8988T (cell line): ENCODE measurements at regions not wholly inside any gene's neighbourhood (a gene's known extent, or its start where the extent isn't known, plus 50 kb on each side); places are given as distances from the start of the nearest gene placed in this dataset.
"Not testable (repeated sequence)": the region's sequence is repeated elsewhere in the genome, so short reads cannot be mapped to it uniquely, and the experiment has no call there.

Experiments
- DNase-seq: peaks from one replicate; pipeline ENCODE4 v3.0.0; 2011

- DNase-seq = no peak
These were observed 65.1 kb downstream of the SPRY4 start for GRCh38 chr5:142259758-142260157.

GRCh38 chr5:142255831-142256230 is 69.0 kb downstream of the SPRY4 start:
- no peak for DNase-seq

DNA sequence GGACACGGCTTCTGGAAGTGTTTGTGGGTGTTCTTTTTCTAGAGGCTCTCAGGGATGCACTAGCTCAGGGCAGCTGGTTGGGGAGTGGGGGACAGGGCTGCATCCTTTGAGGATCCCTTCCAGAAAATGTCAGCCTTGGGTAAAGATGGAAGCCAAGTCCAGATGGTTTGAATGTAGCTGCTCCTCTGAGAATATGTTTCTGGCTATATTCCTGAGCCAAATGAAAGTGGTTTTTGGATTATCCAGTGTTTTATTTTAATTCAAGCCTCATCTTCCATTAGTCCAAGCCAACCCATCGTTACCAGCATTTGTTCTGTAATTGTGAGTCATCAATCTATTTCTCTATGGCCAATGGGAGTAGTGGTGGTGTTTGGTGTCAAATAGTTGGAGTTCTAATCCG is 70.4 kb downstream of the SPRY4 start:
- DNase-seq = no peak

DNA sequence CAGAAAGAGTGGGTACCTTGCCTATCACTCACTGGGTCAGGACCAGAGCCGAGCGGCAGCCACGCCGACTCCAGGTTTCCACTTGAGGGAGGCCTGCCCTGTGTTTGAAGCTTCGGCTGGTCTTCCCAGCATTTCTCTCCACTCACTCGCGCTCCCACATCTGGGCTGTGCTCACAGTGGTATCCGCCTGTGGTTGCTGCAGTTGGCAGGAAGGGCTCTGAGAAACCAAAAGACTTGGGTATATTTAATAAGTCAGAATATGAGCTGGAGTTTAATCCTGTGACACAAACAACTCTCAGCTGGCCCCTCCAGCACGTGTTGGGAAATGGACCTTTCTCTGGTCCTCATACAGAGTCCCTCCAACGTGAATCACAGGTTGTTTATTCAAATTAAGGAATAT is 70.9 kb downstream of the SPRY4 start:
- DNase-seq = no peak

GRCh38 chr5:142250119-142250518 is 74.7 kb downstream of the SPRY4 start:
- no peak for DNase-seq

- DNase-seq = no peak
These were observed 75.9 kb downstream of the SPRY4 start for GRCh38 chr5:142248853-142249462.

GRCh38 chr5:142246258-142246657 is 78.6 kb downstream of the SPRY4 start:
- no peak for DNase-seq

- no peak for DNase-seq
These were observed 79.0 kb downstream of the SPRY4 start for GRCh38 chr5:142245786-142246185.

DNA sequence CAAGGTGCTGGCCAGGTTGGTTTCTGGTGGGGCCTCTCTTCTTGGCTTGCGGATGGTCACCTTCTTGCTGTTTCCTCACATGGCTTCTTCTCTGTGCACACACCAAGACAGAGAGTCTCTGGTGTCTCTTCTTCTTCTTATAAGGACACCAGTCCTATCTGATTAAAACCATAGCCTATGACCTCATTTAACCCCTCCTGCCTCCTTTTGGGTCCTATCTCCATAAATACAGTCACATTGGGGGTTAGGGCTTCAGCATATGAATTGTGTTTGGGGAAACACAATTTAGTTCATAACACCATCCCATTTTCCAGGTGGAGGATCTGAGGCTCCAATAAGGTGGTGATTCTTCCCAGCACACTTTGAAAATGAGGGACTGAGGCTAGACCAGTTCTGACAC is 80.4 kb downstream of the SPRY4 start:
- no peak for DNase-seq

DNA sequence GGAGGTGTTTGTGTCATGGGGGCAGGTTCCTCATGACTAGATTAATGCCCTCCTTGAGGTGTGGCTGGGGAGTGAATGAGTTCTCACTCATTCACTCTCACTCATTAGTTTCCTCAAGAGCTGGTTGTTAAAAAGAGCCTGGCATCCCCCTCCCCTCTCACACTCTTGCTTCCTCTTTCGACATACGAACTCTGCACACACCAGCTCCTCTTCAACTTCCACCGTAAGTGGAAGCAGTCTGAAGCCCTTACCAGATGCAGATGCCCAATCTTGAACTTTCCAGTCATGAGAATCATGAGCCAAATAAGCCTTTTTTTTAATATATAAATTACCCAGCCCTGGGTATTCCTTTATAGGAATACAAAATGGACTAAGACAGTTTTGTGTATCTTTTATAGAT is 82.5 kb downstream of the SPRY4 start:
- no peak for DNase-seq

- no peak for DNase-seq
These were observed 85.2 kb downstream of the SPRY4 start for GRCh38 chr5:142239394-142240159.

GRCh38 chr5:142237707-142238106 is 87.1 kb downstream of the SPRY4 start:
- no peak for DNase-seq

DNA sequence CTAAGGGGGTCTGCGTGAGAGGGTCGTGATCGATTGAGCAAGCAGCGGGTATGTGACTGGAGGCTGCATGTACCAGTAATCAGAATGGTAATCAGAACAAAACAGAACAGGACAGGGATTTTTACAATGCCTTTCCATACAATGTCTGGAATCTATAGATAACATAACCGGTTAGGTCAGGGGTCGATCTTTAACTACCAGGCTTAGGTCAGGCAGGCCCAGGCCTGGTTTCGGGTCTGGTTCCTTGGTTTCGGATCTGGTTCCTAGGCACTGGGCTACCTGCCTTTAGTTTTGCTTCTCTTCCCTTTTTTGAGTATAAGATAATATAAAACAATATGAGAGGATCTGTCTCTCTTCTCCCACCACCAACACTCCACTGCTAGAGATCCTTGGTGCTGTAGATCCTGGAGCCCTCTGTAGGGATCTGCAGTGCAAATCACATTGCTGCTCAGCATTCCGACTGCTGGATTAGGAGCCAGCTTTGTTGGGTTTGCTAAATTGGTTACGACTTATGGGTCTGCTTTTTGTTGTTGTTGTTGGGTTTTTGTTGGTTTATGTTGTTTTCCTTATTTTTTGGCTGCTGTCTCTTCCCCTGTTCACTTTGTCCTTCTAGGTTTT is 88.0 kb downstream of the SPRY4 start:
- not testable (repeated sequence) for DNase-seq

GRCh38 chr5:142235870-142236672 is 88.8 kb downstream of the SPRY4 start:
- no peak for DNase-seq

- no peak for DNase-seq
These were observed 89.6 kb downstream of the SPRY4 start for GRCh38 chr5:142235050-142235797.

DNA sequence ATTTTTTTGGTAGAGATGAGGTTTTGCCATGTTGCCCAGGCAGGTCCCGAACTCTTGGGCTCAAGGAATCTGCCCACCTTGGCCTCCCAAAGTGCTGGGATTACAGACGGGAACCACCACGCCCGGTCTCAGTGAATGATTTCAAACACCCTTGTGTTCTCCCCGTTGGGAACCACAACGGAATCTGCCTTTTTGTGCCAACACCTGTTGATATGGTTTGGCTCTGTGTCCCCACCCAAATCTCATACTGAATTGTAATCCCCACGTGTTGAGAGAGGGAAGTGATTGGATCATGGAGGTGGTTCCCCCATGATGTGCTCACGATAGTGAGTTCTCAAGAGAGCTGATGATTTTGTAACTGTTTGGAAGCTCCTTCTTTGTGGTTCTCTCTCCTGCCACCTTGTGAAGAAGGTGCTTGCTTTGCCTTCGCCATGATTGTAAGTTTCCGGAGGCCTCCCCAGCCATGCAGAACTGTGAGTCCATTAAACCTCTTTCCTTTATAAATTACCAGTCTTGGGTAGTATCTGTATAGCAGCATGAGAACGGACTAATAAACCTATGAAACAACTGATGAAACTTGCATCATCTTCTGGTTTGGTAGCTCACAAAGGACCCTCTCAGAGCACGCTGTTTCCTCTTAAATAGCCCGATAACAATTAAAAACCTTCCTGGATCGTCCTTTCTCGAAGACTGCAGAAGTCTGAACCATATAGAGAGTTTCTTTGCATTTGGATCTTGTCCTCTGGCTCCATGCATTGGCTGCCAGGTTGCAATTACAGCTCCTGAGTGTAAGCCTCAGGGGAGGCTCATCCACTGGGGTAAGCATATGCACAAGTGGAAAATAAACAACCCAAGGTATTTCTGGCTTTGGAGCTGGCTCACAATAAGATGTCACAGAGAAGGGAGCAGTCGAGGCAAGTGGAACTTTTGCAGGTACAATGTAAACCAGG is 91.5 kb downstream of the SPRY4 start:
- DNase-seq = no peak

- not testable (repeated sequence) for DNase-seq
These were observed 93.9 kb downstream of the SPRY4 start for GRCh38 chr5:142230949-142231348.

- no peak for DNase-seq
These were observed 99.7 kb downstream of the SPRY4 start for GRCh38 chr5:142225141-142225540.

- no peak for DNase-seq
These were observed 101.8 kb downstream of the SPRY4 start for GRCh38 chr5:142222866-142223558.

- no peak for DNase-seq
These were observed 102.5 kb downstream of the SPRY4 start for GRCh38 chr5:142222225-142222865.
